ENCODE measurements at regions not wholly inside any gene's neighbourhood (a gene's known extent, or its start where the extent isn't known, plus 50 kb on each side); places are given as distances from the start of the nearest gene placed in this dataset.

- DNase-seq = no peak
- TF ChIP-seq POLR2A (IDR thresholded peaks at IDR 0.05) (no peak), CTCF (IDR thresholded peaks at IDR 0.05) (no peak)
These were observed 178.7 kb upstream of the LDB2 start for GRCh38 chr4:17077105-17077504.

GRCh38 chr4:17072483-17072882 is 174.0 kb upstream of the LDB2 start:
- Histone ChIP-seq H3K36me3 (no peaks in the 10 kb centered on the region), H3K9me3 (no peaks in the 10 kb centered on the region), H3K27me3 (no peaks in the 10 kb centered on the region), H3K4me3 (no peak overlapping the region), H3K4me1 (no peaks in the 10 kb centered on the region), H3K27ac (no peak overlapping the region)
- no peak for TF ChIP-seq POLR2A (IDR thresholded peaks at IDR 0.05)
- TF ChIP-seq CTCF (IDR thresholded peaks at IDR 0.05) = no peak
- DNase-seq = no peak

More at GRCh38 chr4:17077105-17077504, 178.7 kb upstream of the LDB2 start:
- no peak overlapping the region for H3K4me3 ChIP-seq
- no peaks in the 10 kb centered on the region for H3K9me3 ChIP-seq
- no peaks in the 10 kb centered on the region for H3K27me3 ChIP-seq
- H3K36me3 ChIP-seq = no peaks in the 10 kb centered on the region
- no peak overlapping the region for H3K27ac ChIP-seq
- no peaks in the 10 kb centered on the region for H3K4me1 ChIP-seq

GRCh38 chr4:17068891-17069290 is 170.4 kb upstream of the LDB2 start:
- TF ChIP-seq CTCF (IDR thresholded peaks at IDR 0.05) (no peak), POLR2A (IDR thresholded peaks at IDR 0.05) (no peak)
- Histone ChIP-seq H3K27me3 (no peaks in the 10 kb centered on the region), H3K4me3 (no peak overlapping the region), H3K4me1 (no peaks in the 10 kb centered on the region), H3K27ac (no peak overlapping the region), H3K36me3 (no peaks in the 10 kb centered on the region), H3K9me3 (no peaks in the 10 kb centered on the region)
- no peak for DNase-seq

- DNase-seq = no peak
- Histone ChIP-seq H3K27ac (no peak overlapping the region), H3K27me3 (no peaks in the 10 kb centered on the region), H3K36me3 (no peaks in the 10 kb centered on the region), H3K4me3 (no peak overlapping the region), H3K9me3 (no peaks in the 10 kb centered on the region), H3K4me1 (no peaks in the 10 kb centered on the region)
- TF ChIP-seq CTCF (IDR thresholded peaks at IDR 0.05) = no peak
- no peak for TF ChIP-seq POLR2A (IDR thresholded peaks at IDR 0.05)
These were observed 169.9 kb upstream of the LDB2 start for GRCh38 chr4:17068392-17068791.

- H3K36me3 ChIP-seq = no peaks in the 10 kb centered on the region
- H3K27me3 ChIP-seq = no peaks in the 10 kb centered on the region
- DNase-seq = no peak
- TF ChIP-seq POLR2A (IDR thresholded peaks at IDR 0.05) = no peak
- no peak for TF ChIP-seq CTCF (IDR thresholded peaks at IDR 0.05)
- no peaks in the 10 kb centered on the region for H3K9me3 ChIP-seq
- no peak overlapping the region for H3K27ac ChIP-seq
- no peak overlapping the region for H3K4me3 ChIP-seq
- no peaks in the 10 kb centered on the region for H3K4me1 ChIP-seq
These were observed 168.5 kb upstream of the LDB2 start for GRCh38 chr4:17066972-17067371.

GRCh38 chr4:17066236-17066635 is 167.8 kb upstream of the LDB2 start:
- Histone ChIP-seq H3K27me3 (no peaks in the 10 kb centered on the region), H3K9me3 (no peaks in the 10 kb centered on the region), H3K27ac (no peak overlapping the region), H3K36me3 (no peaks in the 10 kb centered on the region), H3K4me3 (no peak overlapping the region), H3K4me1 (no peaks in the 10 kb centered on the region)
- TF ChIP-seq POLR2A (IDR thresholded peaks at IDR 0.05) = no peak
- no peak for TF ChIP-seq CTCF (IDR thresholded peaks at IDR 0.05)
- no peak for DNase-seq
